SK-N-SH treated with all-trans-retinoic acid at 6 μM for 48 hours (cell line): ENCODE measurements at regions not wholly inside any gene's neighbourhood (a gene's known extent, or its start where the extent isn't known, plus 50 kb on each side); places are given as distances from the start of the nearest gene placed in this dataset.

Experiments used
- ATAC-seq: fragments of 200-7000 bp; cut with Tn5 transposase; 3 replicates; pipeline ENCODE4 v1.9.1; 2020; ENCODE audit warnings: mild to moderate bottlenecking, moderate library complexity
- ARNTL ChIP-seq: fragments of 450-650 bp; formaldehyde crosslinking; IDR thresholded peaks from 2 replicates; pipeline ENCODE4 v1.5.0; 2020; ENCODE audit warnings: low read depth, mild to moderate bottlenecking, moderate library complexity, borderline replicate concordance
- BACH2 ChIP-seq: fragments of 250-450 bp; sonication (Bioruptor Pico); IDR thresholded peaks from 2 replicates; pipeline ENCODE4 v1.9.0; 2021; ENCODE audit warnings: mild to moderate bottlenecking, borderline replicate concordance
- CREB5 ChIP-seq: fragments of 250-450 bp; sonication (Bioruptor Pico); IDR thresholded peaks from 2 replicates; pipeline ENCODE4 v1.5.1; 2020; ENCODE audit warnings: low read depth, mild to moderate bottlenecking, moderate library complexity
- CSDC2 ChIP-seq: fragments of 250-450 bp; sonication (Bioruptor Pico); IDR thresholded peaks from 2 replicates; pipeline ENCODE4 v1.5.0; 2020; ENCODE audit warnings: mild to moderate bottlenecking, moderate library complexity
- CSRNP3 ChIP-seq: fragments of 250-450 bp; sonication (Bioruptor Pico); IDR thresholded peaks from 2 replicates; pipeline ENCODE4 v1.5.1; 2021; ENCODE audit warnings: mild to moderate bottlenecking, moderate library complexity
- GLIS3 ChIP-seq: fragments of 250-450 bp; sonication (Bioruptor Pico); IDR thresholded peaks from 2 replicates; pipeline ENCODE4 v1.5.0; 2020; ENCODE audit warnings: mild to moderate bottlenecking, moderate library complexity
- ISL1 ChIP-seq: fragments of 250-450 bp; sonication (Bioruptor Pico); IDR thresholded peaks from 2 replicates; pipeline ENCODE4 v2.1.2; 2022; ENCODE audit warnings: mild to moderate bottlenecking, moderate library complexity
- OSR1 ChIP-seq: fragments of 250-450 bp; sonication (Bioruptor Pico); IDR thresholded peaks from 2 replicates; pipeline ENCODE4 v1.8.0; 2022; ENCODE audit warnings: moderate library complexity, mild to moderate bottlenecking, inconsistent platforms
- PATZ1 ChIP-seq: fragments of 250-450 bp; sonication (Bioruptor Pico); IDR thresholded peaks from 2 replicates; pipeline ENCODE4 v1.8.0; 2020; ENCODE audit warnings: mild to moderate bottlenecking, moderate library complexity, borderline replicate concordance
- POU6F1 ChIP-seq: fragments of 250-450 bp; sonication (Bioruptor Pico); IDR thresholded peaks from 2 replicates; pipeline ENCODE4 v1.8.0; 2021; ENCODE audit warnings: low read depth, mild to moderate bottlenecking, moderate library complexity, borderline replicate concordance
- PPARA ChIP-seq: fragments of 250-450 bp; sonication (Bioruptor Pico); IDR thresholded peaks from 2 replicates; pipeline ENCODE4 v1.5.0; 2020; ENCODE audit warnings: mild to moderate bottlenecking, borderline replicate concordance
- RARB ChIP-seq: fragments of 250-450 bp; sonication (Bioruptor Pico); IDR thresholded peaks from 2 replicates; pipeline ENCODE4 v1.8.0; 2021; ENCODE audit warnings: mild to moderate bottlenecking, moderate library complexity
- SNAI2 ChIP-seq: fragments of 250-450 bp; sonication (Bioruptor Pico); IDR thresholded peaks from 2 replicates; pipeline ENCODE4 v1.5.0; 2020; ENCODE audit warnings: mild to moderate bottlenecking, moderate library complexity
- TCF4 ChIP-seq: fragments of 250-450 bp; sonication (Bioruptor Pico); IDR thresholded peaks from 2 replicates; pipeline ENCODE4 v1.8.0; 2021; ENCODE audit warnings: mild to moderate bottlenecking, moderate library complexity, borderline replicate concordance
- TOX ChIP-seq: fragments of 250-450 bp; sonication (Bioruptor Pico); IDR thresholded peaks from 2 replicates; pipeline ENCODE4 v1.8.0; 2021; ENCODE audit warnings: mild to moderate bottlenecking, moderate library complexity, borderline replicate concordance
- TSHZ2 ChIP-seq: fragments of 250-450 bp; sonication (Bioruptor Pico); IDR thresholded peaks from 2 replicates; pipeline ENCODE4 v1.5.0; 2020; ENCODE audit warnings: mild to moderate bottlenecking, moderate library complexity
- ZC3H10 ChIP-seq: fragments of 250-450 bp; sonication (Bioruptor Pico); IDR thresholded peaks from 2 replicates; pipeline ENCODE4 v1.5.1; 2021; ENCODE audit warnings: mild to moderate bottlenecking, moderate library complexity
- ZFP3 ChIP-seq: fragments of 250-450 bp; sonication (Bioruptor Pico); IDR thresholded peaks from 2 replicates; pipeline ENCODE4 v1.5.0; 2020; ENCODE audit warnings: mild to moderate bottlenecking, moderate library complexity
- ZFP30 ChIP-seq: fragments of 450-650 bp; formaldehyde crosslinking; IDR thresholded peaks from 2 replicates; pipeline ENCODE4 v1.5.0; 2022; ENCODE audit warnings: mild to moderate bottlenecking, moderate library complexity
- ZNF70 ChIP-seq: fragments of 450-650 bp; formaldehyde crosslinking; IDR thresholded peaks from 2 replicates; pipeline ENCODE4 v1.5.0; 2020; ENCODE audit warnings: mild to moderate bottlenecking, moderate library complexity

GRCh38 chr5:4873652-4874051 is 266.5 kb upstream of the ADAMTS16 start:
- ATAC-seq: no peak
- TF ChIP-seq PATZ1 (CRISPR knock-in tag) (no peak), ZFP30 (no peak), ZFP3 (CRISPR knock-in tag) (no peak), ZC3H10 (no peak), ARNTL (CRISPR knock-in tag) (no peak), RARB (no peak), ZNF70 (CRISPR knock-in tag) (no peak), CREB5 (no peak), GLIS3 (CRISPR knock-in tag) (no peak)

GRCh38 chr5:4874097-4874496 is 266.0 kb upstream of the ADAMTS16 start:
- TF ChIP-seq CREB5 (no peak), TCF4 (CRISPR knock-in tag) (no peak), RARB (no peak), CSDC2 (CRISPR knock-in tag) (no peak), ZNF70 (CRISPR knock-in tag) (no peak), ARNTL (CRISPR knock-in tag) (no peak), TOX (CRISPR knock-in tag) (no peak), POU6F1 (CRISPR knock-in tag) (no peak), TSHZ2 (CRISPR knock-in tag) (no peak), SNAI2 (no peak), ZFP30 (no peak), ZC3H10 (no peak), OSR1 (CRISPR knock-in tag) (no peak), PPARA (no peak), ISL1 (no peak)
- ATAC-seq: no peak

GRCh38 chr5:4875942-4876341 is 264.2 kb upstream of the ADAMTS16 start:
- TF ChIP-seq ZFP3 (CRISPR knock-in tag) (no peak), TSHZ2 (CRISPR knock-in tag) (no peak), POU6F1 (CRISPR knock-in tag) (no peak), ZFP30 (no peak), OSR1 (CRISPR knock-in tag) (no peak), TCF4 (CRISPR knock-in tag) (no peak), PATZ1 (CRISPR knock-in tag) (no peak), CSRNP3 (CRISPR knock-in tag) (no peak), RARB (no peak), BACH2 (CRISPR knock-in tag) (no peak), ARNTL (CRISPR knock-in tag) (no peak), ZNF70 (CRISPR knock-in tag) (no peak)
- TF ChIP-seq, all 23 proteins: peak for 0

More at GRCh38 chr5:4875942-4876341, 264.2 kb upstream of the ADAMTS16 start:
- no peak for ATAC-seq
